HEK293T (cell line): ENCODE measurements at regions not wholly inside any gene's neighbourhood (a gene's known extent, or its start where the extent isn't known, plus 50 kb on each side); places are given as distances from the start of the nearest gene placed in this dataset.
"Not testable (repeated sequence)": the region's sequence is repeated elsewhere in the genome, so short reads cannot be mapped to it uniquely, and the experiment has no call there.

Experiments used
- CTCF ChIA-PET: fragments of 350-600 bp; formaldehyde crosslinking; extraction: SDS; loops from one replicate; lab custom pipeline; 2021; ENCODE audit warnings: antibody characterized with exemption, inconsistent platforms; lab: Yijun Ruan, JAX
- POLR2A ChIA-PET: fragments of 350-600 bp; formaldehyde crosslinking; extraction: SDS; loops from one replicate; lab custom pipeline; 2020; ENCODE audit warnings: antibody characterized with exemption, inconsistent platforms; lab: Yijun Ruan, JAX
- DNase-seq: peaks from one replicate; pipeline ENCODE4 v3.0.0; 2012; ENCODE audit warnings: mixed read lengths; ENCODE audit errors: extremely low spot score
- ARNT ChIP-seq: fragments of 450-650 bp; IDR thresholded peaks from 2 replicates; pipeline ENCODE4 v1.6.1; 2017; ENCODE audit warnings: mild to moderate bottlenecking
- BHLHE40 ChIP-seq: fragments of 450-650 bp; IDR thresholded peaks from 2 replicates; pipeline ENCODE4 v1.6.1; 2016; ENCODE audit warnings: mild to moderate bottlenecking, moderate library complexity, borderline replicate concordance
- CTBP1 ChIP-seq: fragments of 450-650 bp; IDR thresholded peaks from 2 replicates; pipeline ENCODE4 v1.6.1; 2016; ENCODE audit warnings: borderline replicate concordance
- ELF4 ChIP-seq: fragments of 450-650 bp; IDR thresholded peaks from 2 replicates; pipeline ENCODE4 v1.6.1; 2017; ENCODE audit warnings: antibody characterized with exemption
- FOXA1 ChIP-seq: fragments of 450-650 bp; IDR thresholded peaks from 2 replicates; pipeline ENCODE4 v1.6.1; 2016; ENCODE audit warnings: mild to moderate bottlenecking
- FOXK2 ChIP-seq: fragments of 450-650 bp; IDR thresholded peaks from 2 replicates; pipeline ENCODE4 v1.6.1; 2016; ENCODE audit warnings: mild to moderate bottlenecking
- FOXM1 ChIP-seq: fragments of 450-650 bp; IDR thresholded peaks from 2 replicates; pipeline ENCODE4 v1.6.1; 2017; ENCODE audit warnings: mild to moderate bottlenecking, borderline replicate concordance
- HDGF ChIP-seq: fragments of 450-650 bp; IDR thresholded peaks from 2 replicates; pipeline ENCODE4 v1.6.1; 2017; ENCODE audit warnings: antibody characterized with exemption, borderline replicate concordance
- L3MBTL2 ChIP-seq: fragments of 450-650 bp; conservative IDR thresholded peaks from 2 replicates; pipeline ENCODE4 v1.6.1; 2016; ENCODE audit warnings: mild to moderate bottlenecking
- LEF1 ChIP-seq: fragments of 450-650 bp; IDR thresholded peaks from 2 replicates; pipeline ENCODE4 v1.6.1; 2017; ENCODE audit warnings: mild to moderate bottlenecking, borderline replicate concordance
- NFRKB ChIP-seq: fragments of 450-650 bp; IDR thresholded peaks from 2 replicates; pipeline ENCODE4 v1.6.1; 2016; ENCODE audit warnings: mild to moderate bottlenecking, moderate library complexity
- SP1 ChIP-seq: fragments of 450-650 bp; IDR thresholded peaks from 2 replicates; pipeline ENCODE4 v1.6.1; 2017
- SUZ12 ChIP-seq: fragments of 450-650 bp; IDR thresholded peaks from 2 replicates; pipeline ENCODE4 v1.6.1; 2016; ENCODE audit warnings: mild to moderate bottlenecking
- ZNF384 ChIP-seq: fragments of 450-650 bp; IDR thresholded peaks from 2 replicates; pipeline ENCODE4 v1.6.1; 2016
- TF ChIP-seq, protein P1 (sequence below): fragments of 450-650 bp; IDR thresholded peaks from 2 replicates; pipeline ENCODE4 v1.6.1; 2016

DNA sequence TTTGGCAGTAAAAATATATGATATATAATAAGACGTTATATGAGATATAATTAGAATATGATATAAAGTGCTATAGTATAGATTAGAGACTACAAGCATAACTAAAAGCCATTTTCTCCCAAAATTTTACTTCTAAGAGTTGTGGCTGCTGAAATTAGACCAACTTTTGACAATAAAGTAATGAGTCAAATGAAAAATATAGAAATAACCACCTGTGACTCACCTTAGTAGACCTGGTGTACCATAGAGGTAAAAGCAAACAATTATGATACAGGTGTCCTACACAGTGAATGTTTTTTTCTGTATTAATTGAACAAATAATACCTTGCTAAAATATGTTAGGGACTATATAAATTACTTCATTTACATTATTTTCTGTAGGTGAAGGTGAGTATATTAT is 482.9 kb upstream of the MAN1A1 start:
- no peak for DNase-seq
- ChIA-PET CTCF (no interaction called here), POLR2A (no interaction called here)
- no peak for TF ChIP-seq NFRKB
- TF ChIP-seq FOXK2, result no peak
- TF ChIP-seq FOXA1, result no peak
- TF ChIP-seq L3MBTL2, result no peak
- TF ChIP-seq HDGF, result no peak
- no peak for TF ChIP-seq LEF1
- TF ChIP-seq FOXM1, result no peak

DNA sequence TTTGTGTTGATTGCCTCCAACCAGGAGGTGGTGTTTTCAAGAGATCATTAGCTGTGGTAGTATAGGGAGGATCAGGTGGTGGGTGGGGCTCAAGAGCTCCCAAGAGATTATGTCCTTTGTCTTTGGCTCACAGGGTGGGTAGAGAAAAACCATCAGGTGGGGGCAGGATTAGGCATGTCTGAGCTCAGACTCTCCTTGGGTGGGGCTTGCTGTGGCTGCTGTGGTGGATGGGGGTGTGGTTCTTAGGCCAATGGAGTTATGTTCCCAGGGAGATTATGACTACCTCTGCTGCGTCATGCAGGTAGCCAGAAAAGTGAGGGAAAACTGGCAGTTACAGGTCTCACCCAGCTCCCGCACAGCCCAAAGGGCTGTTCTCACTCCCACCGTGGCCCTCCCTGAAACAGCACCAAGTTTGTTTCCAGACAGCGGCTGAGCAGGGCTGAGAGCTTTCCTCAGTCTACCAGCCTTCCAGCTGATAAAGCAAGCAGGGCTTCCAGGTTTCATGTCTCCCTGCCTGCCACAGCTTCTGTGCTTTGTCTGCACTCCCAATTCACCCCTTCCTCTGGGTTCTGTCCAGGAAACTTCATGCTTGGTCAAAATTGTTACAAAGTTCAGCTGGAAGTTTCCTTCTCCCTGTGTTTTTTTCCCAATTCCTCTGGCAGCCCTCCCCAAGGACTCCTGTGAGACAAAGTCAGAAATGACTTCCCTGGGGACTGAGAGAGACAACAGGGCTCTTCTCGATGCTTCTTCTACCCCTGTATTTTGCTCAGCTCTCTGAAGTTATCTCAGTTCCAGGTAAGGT is 481.1 kb upstream of the MAN1A1 start:
- CTCF ChIA-PET, result no interaction called here
- POLR2A ChIA-PET, result no interaction called here
- TF ChIP-seq L3MBTL2 (no peak), ZNF384 (no peak), FOXM1 (no peak), BHLHE40 (no peak), LEF1 (no peak), HDGF (no peak), FOXA1 (no peak), SUZ12 (no peak)
- TF ChIP-seq, protein P1, sequence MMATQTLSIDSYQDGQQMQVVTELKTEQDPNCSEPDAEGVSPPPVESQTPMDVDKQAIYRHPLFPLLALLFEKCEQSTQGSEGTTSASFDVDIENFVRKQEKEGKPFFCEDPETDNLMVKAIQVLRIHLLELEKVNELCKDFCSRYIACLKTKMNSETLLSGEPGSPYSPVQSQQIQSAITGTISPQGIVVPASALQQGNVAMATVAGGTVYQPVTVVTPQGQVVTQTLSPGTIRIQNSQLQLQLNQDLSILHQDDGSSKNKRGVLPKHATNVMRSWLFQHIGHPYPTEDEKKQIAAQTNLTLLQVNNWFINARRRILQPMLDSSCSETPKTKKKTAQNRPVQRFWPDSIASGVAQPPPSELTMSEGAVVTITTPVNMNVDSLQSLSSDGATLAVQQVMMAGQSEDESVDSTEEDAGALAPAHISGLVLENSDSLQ, result no peak
- no peak for DNase-seq

GRCh38 chr6:119830069-119830468 is 480.5 kb upstream of the MAN1A1 start:
- ChIA-PET POLR2A (no interaction called here), CTCF (no interaction called here)
- no peak for DNase-seq
- TF ChIP-seq FOXM1 (no peak), NFRKB (no peak), FOXA1 (no peak), CTBP1 (no peak), SP1 (no peak), L3MBTL2 (no peak), ARNT (no peak), ELF4 (no peak), ZNF384 (no peak), LEF1 (no peak)

GRCh38 chr6:119829499-119829898 is 479.9 kb upstream of the MAN1A1 start:
- POLR2A ChIA-PET, DNase-seq: not testable (repeated sequence)
- CTCF ChIA-PET, result interaction anchor here (0.6 kb wide), 1 partner anchor 78 kb away, joined by 3 read pairs; no protein-coding TSS in a partner anchor

- POLR2A ChIA-PET, result no interaction called here
Observed at GRCh38 chr6:119829006-119829405, 479.4 kb upstream of the MAN1A1 start.

GRCh38 chr6:119821380-119821779 is 471.8 kb upstream of the MAN1A1 start:
- DNase-seq, result no peak
- POLR2A ChIA-PET, result no interaction called here
- CTCF ChIA-PET, result no interaction called here
- TF ChIP-seq HDGF (no peak), L3MBTL2 (no peak), BHLHE40 (no peak), FOXK2 (no peak), NFRKB (no peak)

More at GRCh38 chr6:119829006-119829405, 479.4 kb upstream of the MAN1A1 start:
- CTCF ChIA-PET, result interaction anchor here (0.6 kb wide), 1 partner anchor 78 kb away, joined by 3 read pairs; no protein-coding TSS in a partner anchor
- DNase-seq, result no peak
- no peak for TF ChIP-seq CTBP1
- no peak for TF ChIP-seq L3MBTL2
- TF ChIP-seq SP1, result no peak
- TF ChIP-seq ELF4, result no peak
- TF ChIP-seq ZNF384, result no peak
- TF ChIP-seq BHLHE40, result no peak
- no peak for TF ChIP-seq FOXK2
- TF ChIP-seq HDGF, result no peak
- no peak for TF ChIP-seq NFRKB
- TF ChIP-seq LEF1, result no peak
- TF ChIP-seq, protein P1, result no peak
- TF ChIP-seq FOXA1, result no peak
- no peak for TF ChIP-seq ARNT

GRCh38 chr6:119818876-119819275 is 469.3 kb upstream of the MAN1A1 start:
- ChIA-PET CTCF (no interaction called here), POLR2A (no interaction called here)
- DNase-seq, result no peak
- no peak for TF ChIP-seq NFRKB
- TF ChIP-seq, protein P1, result no peak
- no peak for TF ChIP-seq HDGF
- TF ChIP-seq LEF1, result no peak
- no peak for TF ChIP-seq ELF4
